Liver (tissue), 8 donors: ENCODE measurements at regions not wholly inside any gene's neighbourhood (a gene's known extent, or its start where the extent isn't known, plus 50 kb on each side); places are given as distances from the start of the nearest gene placed in this dataset.

Source experiments
- DNase-seq: peaks from one replicate; pipeline ENCODE4 v3.0.0-alpha.2; 2017; ENCODE audit warnings: low spot score
- H3K27ac ChIP-seq, 2 donors: one replicate each; pipeline ENCODE4 v1.7.0; 2013; ENCODE audit warnings: inconsistent platforms in 2 of 2, low read length in 2 of 2, control low read depth in 1 of 2, low read depth in 1 of 2, mild to moderate bottlenecking in 1 of 2
- H3K27me3 ChIP-seq, 4 donors: one replicate each; pipeline versions ENCODE4 v1.6.1 to v1.7.0; 2013; ENCODE audit warnings: low read length in 3 of 4, inconsistent platforms in 1 of 4, mild to moderate bottlenecking in 1 of 4, moderate library complexity in 1 of 4; ENCODE audit not compliant: control insufficient read depth in 4 of 4, insufficient read depth in 4 of 4
- H3K36me3 ChIP-seq, 4 donors: one replicate each; pipeline versions ENCODE4 v1.6.1 to v1.7.0; 2013; ENCODE audit warnings: low read length in 3 of 4, mild to moderate bottlenecking in 3 of 4, low read depth in 1 of 4, moderate library complexity in 1 of 4; ENCODE audit not compliant: control insufficient read depth in 4 of 4, insufficient read depth in 3 of 4
- H3K4me1 ChIP-seq, 4 donors: one replicate each; pipeline versions ENCODE4 v1.6.1 to v1.7.0; 2013; ENCODE audit warnings: low read length in 3 of 4, mild to moderate bottlenecking in 3 of 4, moderate library complexity in 1 of 4; ENCODE audit not compliant: control insufficient read depth in 4 of 4, insufficient read depth in 4 of 4
- H3K4me3 ChIP-seq, 3 donors: one replicate each; pipeline versions ENCODE4 v1.6.1 to v1.7.0; 2013; ENCODE audit warnings: low read length in 3 of 3, control low read depth in 1 of 3, low read depth in 1 of 3, mild to moderate bottlenecking in 1 of 3
- H3K9ac ChIP-seq, 2 donors: one replicate each; pipeline ENCODE4 v1.7.0; 2013; ENCODE audit warnings: low read length in 2 of 2, mild to moderate bottlenecking in 2 of 2, moderate library complexity in 2 of 2, control low read depth in 1 of 2, low read depth in 1 of 2
- H3K9me3 ChIP-seq, 4 donors: one replicate each; pipeline versions ENCODE4 v1.6.1 to v1.7.0; 2013; ENCODE audit warnings: low read length in 3 of 4; ENCODE audit not compliant: control insufficient read depth in 4 of 4
- CTCF ChIP-seq: fragments of 150-350 bp; IDR thresholded peaks from 2 replicates; pipeline ENCODE4 v1.5.1; 2017; ENCODE audit warnings: improper control_type of control experiment, low read depth, low read length; ENCODE audit not compliant: missing input control
- FOXA1 ChIP-seq: IDR thresholded peaks from 2 replicates; pipeline ENCODE4 v1.6.1; 2016; ENCODE audit warnings: antibody characterized with exemption
- GABPA ChIP-seq, 2 donors: IDR thresholded peaks in 1 of 2; conservative IDR thresholded peaks in 1 of 2; 2 replicates each; pipeline ENCODE4 v1.6.1; 2016; ENCODE audit warnings: antibody characterized with exemption in 2 of 2, mild to moderate bottlenecking in 1 of 2, moderate library complexity in 1 of 2
- HNF4A ChIP-seq, 2 donors: conservative IDR thresholded peaks; 2 replicates each; pipeline ENCODE4 v1.6.1; 2016; ENCODE audit warnings: antibody characterized with exemption in 2 of 2, mild to moderate bottlenecking in 2 of 2
- HNF4G ChIP-seq: IDR thresholded peaks from 2 replicates; pipeline ENCODE4 v1.6.1; 2016; ENCODE audit warnings: antibody characterized with exemption
- JUND ChIP-seq, 2 donors: IDR thresholded peaks; 2 replicates each; pipeline ENCODE4 v1.6.1; 2016; ENCODE audit warnings: antibody characterized with exemption in 2 of 2
- MAX ChIP-seq: IDR thresholded peaks from 2 replicates; pipeline ENCODE4 v1.6.1; 2016; ENCODE audit warnings: antibody characterized with exemption
- RAD21 ChIP-seq, 2 donors: IDR thresholded peaks; 2 replicates each; pipeline ENCODE4 v1.6.1; 2016; ENCODE audit warnings: antibody characterized with exemption in 2 of 2, mild to moderate bottlenecking in 2 of 2
- REST ChIP-seq: IDR thresholded peaks from 2 replicates; pipeline ENCODE4 v1.6.1; 2016; ENCODE audit warnings: antibody characterized with exemption, mild to moderate bottlenecking
- RXRA ChIP-seq, 2 donors: IDR thresholded peaks; 2 replicates each; pipeline ENCODE4 v1.6.1; 2017 to 2018; ENCODE audit warnings: antibody characterized with exemption in 2 of 2, mild to moderate bottlenecking in 1 of 2
- TAF1 ChIP-seq: conservative IDR thresholded peaks from 2 replicates; pipeline ENCODE4 v1.6.1; 2016; ENCODE audit warnings: antibody characterized with exemption, mild to moderate bottlenecking
- YY1 ChIP-seq: IDR thresholded peaks from 2 replicates; pipeline ENCODE4 v1.6.1; 2016; ENCODE audit warnings: antibody characterized with exemption, mild to moderate bottlenecking
- ZBTB33 ChIP-seq: IDR thresholded peaks from 2 replicates; pipeline ENCODE4 v1.6.1; 2016; ENCODE audit warnings: antibody characterized with exemption
- WGBS: extraction: QIAGEN DNeasy Blood & Tissue Kit; methylation state at CpG from one replicate; pipeline ENCODE4 v1.1.7; 2013; 5-methylcytosine and 5-hydroxymethylcytosine counted together
- TF ChIP-seq, protein P1 (sequence below): IDR thresholded peaks from 2 replicates; pipeline ENCODE4 v1.6.1; 2016; ENCODE audit warnings: antibody characterized with exemption
- donor health status: healthy.
- donor health status: healthy.
- donor health status: healthy.
- donor health status: healthy.
- donor health status: healthy.

- TF ChIP-seq RAD21 (IDR thresholded peaks at IDR 0.05), result no peak
Observed at GRCh38 chr20:55530763-55531162, 474.6 kb downstream of the CBLN4 start (continued).

- H3K9me3 ChIP-seq, result no peaks in the 10 kb centered on the region
- no peak for DNase-seq
- no peak for TF ChIP-seq JUND (IDR thresholded peaks at IDR 0.05)
- TF ChIP-seq TAF1, result no peak
- no peak for TF ChIP-seq HNF4G
- TF ChIP-seq FOXA1, result no peak
- no peak for TF ChIP-seq GABPA (IDR thresholded peaks at IDR 0.05 in 1 of 2, conservative IDR thresholded peaks at IDR 0.05 in 1 of 2)
- TF ChIP-seq ZBTB33, result no peak
- TF ChIP-seq CTCF, result no peak
- TF ChIP-seq RXRA (IDR thresholded peaks at IDR 0.05), result no peak
- TF ChIP-seq REST, result no peak
- TF ChIP-seq, protein P1, sequence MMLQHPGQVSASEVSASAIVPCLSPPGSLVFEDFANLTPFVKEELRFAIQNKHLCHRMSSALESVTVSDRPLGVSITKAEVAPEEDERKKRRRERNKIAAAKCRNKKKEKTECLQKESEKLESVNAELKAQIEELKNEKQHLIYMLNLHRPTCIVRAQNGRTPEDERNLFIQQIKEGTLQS, result no peak
- no peak for TF ChIP-seq RAD21 (IDR thresholded peaks at IDR 0.05)
- TF ChIP-seq YY1, result no peak
- TF ChIP-seq HNF4A (conservative IDR thresholded peaks at IDR 0.05), result no peak
- no peak for TF ChIP-seq MAX
- H3K36me3 ChIP-seq, result no peaks in the 10 kb centered on the region
- no peak overlapping the region for H3K4me3 ChIP-seq
- WGBS, result 52% methylated on average over 3 of the region's 3 CpGs
- no peak overlapping the region for H3K9ac ChIP-seq
- no peak overlapping the region for H3K27ac ChIP-seq
- H3K4me1 ChIP-seq, result no peaks in the 10 kb centered on the region
- no peaks in the 10 kb centered on the region for H3K27me3 ChIP-seq
Observed at GRCh38 chr20:55528482-55528881, 476.8 kb downstream of the CBLN4 start.
